ENCODE measurements at regions not wholly inside any gene's neighbourhood (a gene's known extent, or its start where the extent isn't known, plus 50 kb on each side); places are given as distances from the start of the nearest gene placed in this dataset.

DNA sequence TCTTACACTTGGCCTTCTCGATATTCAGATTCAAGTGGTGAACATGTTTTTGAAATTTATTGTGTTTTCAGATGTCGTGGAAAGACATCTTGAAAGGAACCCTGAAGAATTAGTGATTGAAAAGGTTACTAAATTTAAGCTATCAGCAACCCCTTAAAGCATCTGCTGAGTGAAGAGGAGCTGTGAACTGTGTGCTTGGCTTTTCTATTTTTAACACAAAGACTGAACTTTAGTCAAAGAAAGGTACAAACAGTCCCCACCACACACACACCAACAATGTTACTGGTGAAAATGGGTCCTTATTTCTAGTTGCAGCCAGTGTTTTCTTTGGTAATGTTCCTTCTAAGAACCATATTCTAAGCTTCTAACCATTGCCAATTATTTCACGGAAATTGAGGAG lies 95.1 kb downstream of the CYRIA start:
- TF ChIP-seq POLR2AphosphoS5 (IDR thresholded peaks at IDR 0.05) (no peak), RAD21 (conservative IDR thresholded peaks at IDR 0.05) (no peak), EZH2 (IDR thresholded peaks at IDR 0.05; ENCODE audit: borderline replicate concordance, insufficient read depth, low read length, poor library complexity, severe bottlenecking) (no peak), TAF1 (IDR thresholded peaks at IDR 0.05; ENCODE audit: low read depth) (no peak), EP300 (conservative IDR thresholded peaks at IDR 0.05; ENCODE audit: poor library complexity, severe bottlenecking) (no peak), SMC3 (conservative IDR thresholded peaks at IDR 0.05; ENCODE audit: poor library complexity) (no peak), MXI1 (conservative IDR thresholded peaks at IDR 0.05; ENCODE audit: poor library complexity, severe bottlenecking) (no peak)
- TF ChIP-seq, protein P1, sequence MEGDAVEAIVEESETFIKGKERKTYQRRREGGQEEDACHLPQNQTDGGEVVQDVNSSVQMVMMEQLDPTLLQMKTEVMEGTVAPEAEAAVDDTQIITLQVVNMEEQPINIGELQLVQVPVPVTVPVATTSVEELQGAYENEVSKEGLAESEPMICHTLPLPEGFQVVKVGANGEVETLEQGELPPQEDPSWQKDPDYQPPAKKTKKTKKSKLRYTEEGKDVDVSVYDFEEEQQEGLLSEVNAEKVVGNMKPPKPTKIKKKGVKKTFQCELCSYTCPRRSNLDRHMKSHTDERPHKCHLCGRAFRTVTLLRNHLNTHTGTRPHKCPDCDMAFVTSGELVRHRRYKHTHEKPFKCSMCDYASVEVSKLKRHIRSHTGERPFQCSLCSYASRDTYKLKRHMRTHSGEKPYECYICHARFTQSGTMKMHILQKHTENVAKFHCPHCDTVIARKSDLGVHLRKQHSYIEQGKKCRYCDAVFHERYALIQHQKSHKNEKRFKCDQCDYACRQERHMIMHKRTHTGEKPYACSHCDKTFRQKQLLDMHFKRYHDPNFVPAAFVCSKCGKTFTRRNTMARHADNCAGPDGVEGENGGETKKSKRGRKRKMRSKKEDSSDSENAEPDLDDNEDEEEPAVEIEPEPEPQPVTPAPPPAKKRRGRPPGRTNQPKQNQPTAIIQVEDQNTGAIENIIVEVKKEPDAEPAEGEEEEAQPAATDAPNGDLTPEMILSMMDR (IDR thresholded peaks at IDR 0.05; ENCODE audit: poor library complexity, severe bottlenecking) = no peak
- TF ChIP-seq, protein P2, sequence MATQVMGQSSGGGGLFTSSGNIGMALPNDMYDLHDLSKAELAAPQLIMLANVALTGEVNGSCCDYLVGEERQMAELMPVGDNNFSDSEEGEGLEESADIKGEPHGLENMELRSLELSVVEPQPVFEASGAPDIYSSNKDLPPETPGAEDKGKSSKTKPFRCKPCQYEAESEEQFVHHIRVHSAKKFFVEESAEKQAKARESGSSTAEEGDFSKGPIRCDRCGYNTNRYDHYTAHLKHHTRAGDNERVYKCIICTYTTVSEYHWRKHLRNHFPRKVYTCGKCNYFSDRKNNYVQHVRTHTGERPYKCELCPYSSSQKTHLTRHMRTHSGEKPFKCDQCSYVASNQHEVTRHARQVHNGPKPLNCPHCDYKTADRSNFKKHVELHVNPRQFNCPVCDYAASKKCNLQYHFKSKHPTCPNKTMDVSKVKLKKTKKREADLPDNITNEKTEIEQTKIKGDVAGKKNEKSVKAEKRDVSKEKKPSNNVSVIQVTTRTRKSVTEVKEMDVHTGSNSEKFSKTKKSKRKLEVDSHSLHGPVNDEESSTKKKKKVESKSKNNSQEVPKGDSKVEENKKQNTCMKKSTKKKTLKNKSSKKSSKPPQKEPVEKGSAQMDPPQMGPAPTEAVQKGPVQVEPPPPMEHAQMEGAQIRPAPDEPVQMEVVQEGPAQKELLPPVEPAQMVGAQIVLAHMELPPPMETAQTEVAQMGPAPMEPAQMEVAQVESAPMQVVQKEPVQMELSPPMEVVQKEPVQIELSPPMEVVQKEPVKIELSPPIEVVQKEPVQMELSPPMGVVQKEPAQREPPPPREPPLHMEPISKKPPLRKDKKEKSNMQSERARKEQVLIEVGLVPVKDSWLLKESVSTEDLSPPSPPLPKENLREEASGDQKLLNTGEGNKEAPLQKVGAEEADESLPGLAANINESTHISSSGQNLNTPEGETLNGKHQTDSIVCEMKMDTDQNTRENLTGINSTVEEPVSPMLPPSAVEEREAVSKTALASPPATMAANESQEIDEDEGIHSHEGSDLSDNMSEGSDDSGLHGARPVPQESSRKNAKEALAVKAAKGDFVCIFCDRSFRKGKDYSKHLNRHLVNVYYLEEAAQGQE (IDR thresholded peaks at IDR 0.05; ENCODE audit: borderline replicate concordance) = no peak
- no peak overlapping the region for H2AFZ ChIP-seq (ENCODE audit: low read depth, low read length)
- no peaks in the 10 kb centered on the region for H4K20me1 ChIP-seq (ENCODE audit: insufficient read depth)
- no peaks in the 10 kb centered on the region for H3K27me3 ChIP-seq (ENCODE audit: insufficient read depth, low read depth, low read length)
- no peaks in the 10 kb centered on the region for H3K9me3 ChIP-seq (ENCODE audit: low read length)
- no peaks in the 10 kb centered on the region for H3K36me3 ChIP-seq (ENCODE audit: insufficient read depth, low read length)
- H3F3A ChIP-seq (ENCODE audit: insufficient read depth, low read length, poor library complexity, severe bottlenecking) = no peaks in the 10 kb centered on the region
- H3K79me2 ChIP-seq (replicated peaks; ENCODE audit: insufficient read depth, low read length) = no peaks in the 10 kb centered on the region
- H3K9ac ChIP-seq (ENCODE audit: low read length) = no peak overlapping the region
- H3K4me2 ChIP-seq (ENCODE audit: low read length) = no peak overlapping the region
- H3K27ac ChIP-seq (ENCODE audit: low read length) = no peak overlapping the region
- H3K4me3 ChIP-seq (ENCODE audit: low read length) = no peak overlapping the region
- H3K9me2 ChIP-seq (ENCODE audit: insufficient read depth, low read length) = no peaks in the 10 kb centered on the region

DNA sequence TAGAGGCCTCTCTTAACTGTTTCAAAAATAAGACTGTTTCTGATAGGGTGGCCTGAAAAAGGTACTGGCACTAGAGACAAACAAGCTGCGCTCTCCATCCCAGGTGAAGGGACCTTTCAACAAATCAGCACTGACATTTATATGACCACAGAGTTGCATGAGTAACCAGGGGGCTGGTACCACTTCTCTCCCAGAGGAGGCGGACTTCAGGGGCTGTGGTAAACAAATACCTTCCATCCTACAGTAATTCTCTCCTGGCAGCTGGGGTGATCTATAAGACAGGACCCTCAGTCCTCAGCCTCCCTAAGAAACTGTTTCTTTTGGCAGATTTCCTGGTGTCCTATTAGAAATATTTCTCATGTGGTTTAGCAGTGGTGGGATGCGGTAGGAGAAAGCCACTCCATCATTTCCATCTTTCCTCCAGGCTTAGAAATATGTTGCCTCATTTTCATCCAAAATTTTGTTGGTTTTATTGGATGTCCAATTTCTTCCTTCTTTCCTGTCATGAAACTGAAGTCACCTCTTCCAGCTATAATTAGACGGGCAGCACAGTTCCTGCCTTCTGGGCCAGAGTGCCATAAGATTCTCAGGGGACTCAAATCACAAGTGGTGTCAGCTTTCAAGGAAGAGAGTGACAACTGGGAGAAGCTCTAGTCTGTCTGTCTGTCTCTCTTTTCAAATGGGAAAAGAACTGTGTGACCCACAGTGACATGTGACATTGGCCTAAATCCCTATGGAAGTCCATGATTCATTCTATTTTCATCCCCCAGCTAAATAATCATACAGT lies 96.4 kb downstream of the CYRIA start:
- H3K79me2 ChIP-seq (replicated peaks; ENCODE audit: insufficient read depth, low read length) = no peaks in the 10 kb centered on the region
- no peak for TF ChIP-seq TAF1 (IDR thresholded peaks at IDR 0.05; ENCODE audit: low read depth)
- TF ChIP-seq, protein P1 (IDR thresholded peaks at IDR 0.05; ENCODE audit: poor library complexity, severe bottlenecking) = no peak
- no peak for TF ChIP-seq EP300 (conservative IDR thresholded peaks at IDR 0.05; ENCODE audit: poor library complexity, severe bottlenecking)
- no peak for TF ChIP-seq EZH2 (IDR thresholded peaks at IDR 0.05; ENCODE audit: borderline replicate concordance, insufficient read depth, low read length, poor library complexity, severe bottlenecking)
- no peak for TF ChIP-seq SMC3 (conservative IDR thresholded peaks at IDR 0.05; ENCODE audit: poor library complexity)
- no peak for TF ChIP-seq POLR2AphosphoS5 (IDR thresholded peaks at IDR 0.05)
- TF ChIP-seq RAD21 (conservative IDR thresholded peaks at IDR 0.05) = no peak
- TF ChIP-seq, protein P2 (IDR thresholded peaks at IDR 0.05; ENCODE audit: borderline replicate concordance) = no peak
- TF ChIP-seq MXI1 (conservative IDR thresholded peaks at IDR 0.05; ENCODE audit: poor library complexity, severe bottlenecking) = no peak
- H3K36me3 ChIP-seq (ENCODE audit: insufficient read depth, low read length) = no peaks in the 10 kb centered on the region
- no peaks in the 10 kb centered on the region for H4K20me1 ChIP-seq (ENCODE audit: insufficient read depth)
- no peak overlapping the region for H2AFZ ChIP-seq (ENCODE audit: low read depth, low read length)
- no peak overlapping the region for H3K27ac ChIP-seq (ENCODE audit: low read length)
- no peak overlapping the region for H3K4me2 ChIP-seq (ENCODE audit: low read length)
- H3K27me3 ChIP-seq (ENCODE audit: insufficient read depth, low read depth, low read length) = no peaks in the 10 kb centered on the region
- H3K9me3 ChIP-seq (ENCODE audit: low read length) = no peaks in the 10 kb centered on the region
- H3K9ac ChIP-seq (ENCODE audit: low read length) = no peak overlapping the region
- no peak overlapping the region for H3K4me3 ChIP-seq (ENCODE audit: low read length)
- no peaks in the 10 kb centered on the region for H3K9me2 ChIP-seq (ENCODE audit: insufficient read depth, low read length)
- no peaks in the 10 kb centered on the region for H3F3A ChIP-seq (ENCODE audit: insufficient read depth, low read length, poor library complexity, severe bottlenecking)
